SK-N-SH (cell line): ENCODE measurements at regions not wholly inside any gene's neighbourhood (a gene's known extent, or its start where the extent isn't known, plus 50 kb on each side); places are given as distances from the start of the nearest gene placed in this dataset.

Experiments
- CTCF ChIA-PET: fragments of 300-600, 350-600 bp; formaldehyde crosslinking; extraction: SDS; loops from one replicate; lab custom pipeline; 2021; lab: Yijun Ruan, JAX
- POLR2A ChIA-PET: fragments of 350-600 bp; sonication (Branson Sonifier 250); formaldehyde crosslinking; extraction: SDS; loops from one replicate; lab custom pipeline; 2020; ENCODE audit warnings: antibody characterized with exemption, inconsistent platforms; lab: Yijun Ruan, JAX
- DNase-seq: peaks from one replicate; pipeline ENCODE4 v3.0.0; 2012
- H2AFZ ChIP-seq: fragments of 200-600 bp; sonication (generic); 2 replicates; pipeline ENCODE4 v1.8.1; 2016; ENCODE audit warnings: antibody characterized with exemption, mild to moderate bottlenecking, low read depth
- H3F3A ChIP-seq: fragments of 200-600 bp; sonication (generic); replicated peaks from 2 replicates; pipeline ENCODE3; 2016; ENCODE audit warnings: antibody characterized with exemption, mild to moderate bottlenecking; ENCODE audit not compliant: insufficient read depth
- H3K27ac ChIP-seq, 2 experiments: fragments of 200-500 bp in 1 of 2; fragments of 200-600 bp in 1 of 2; sonication (Bioruptor generic) in 1 of 2; sonication (generic), shearing (Covaris generic) in 1 of 2; 2 replicates each; pipeline versions ENCODE4 v1.5.1 to v1.6.1; 2014 to 2016; ENCODE audit warnings: low read depth in 2 of 2, inconsistent platforms in 1 of 2, low read length in 1 of 2, mild to moderate bottlenecking in 1 of 2, mixed read lengths in 1 of 2
- H3K27me3 ChIP-seq: fragments of 200-600 bp; sonication (generic), shearing (Covaris generic); 2 replicates; pipeline ENCODE4 v1.6.1; 2016; ENCODE audit warnings: mixed run types; ENCODE audit not compliant: insufficient read depth
- H3K36me3 ChIP-seq, 2 experiments: fragments of 200-500 bp in 1 of 2; fragments of 200-600 bp in 1 of 2; sonication (Bioruptor generic) in 1 of 2; sonication (generic) in 1 of 2; replicated peaks in 1 of 2; 2 replicates each; pipeline versions ENCODE3 to v1.5.1; 2014 to 2016; ENCODE audit warnings: low read length in 1 of 2, mild to moderate bottlenecking in 1 of 2; ENCODE audit not compliant: insufficient read depth in 2 of 2, control insufficient read depth in 1 of 2
- H3K4me1 ChIP-seq, 2 experiments: fragments of 200-500 bp in 1 of 2; fragments of 200-600 bp in 1 of 2; sonication (Bioruptor generic) in 1 of 2; sonication (generic), shearing (Covaris generic) in 1 of 2; 2 replicates each; pipeline versions ENCODE4 v1.5.1 to v1.6.1; 2014 to 2016; ENCODE audit warnings: low read depth in 1 of 2, low read length in 1 of 2, mixed run types in 1 of 2; ENCODE audit not compliant: insufficient read depth in 2 of 2, control insufficient read depth in 1 of 2
- H3K4me2 ChIP-seq: fragments of 200-600 bp; sonication (generic), shearing (Covaris generic); 2 replicates; pipeline ENCODE4 v1.6.1; 2017; ENCODE audit warnings: mixed run types
- H3K4me3 ChIP-seq, 2 experiments: fragments of 200-500 bp in 1 of 2; fragments of 200-600 bp in 1 of 2; sonication (Bioruptor generic) in 1 of 2; sonication (generic), shearing (Covaris generic) in 1 of 2; 2 replicates each; pipeline versions ENCODE4 v1.5.1 to v1.8.1; 2014 to 2016; ENCODE audit warnings: low read depth in 2 of 2, inconsistent platforms in 1 of 2, low read length in 1 of 2, mild to moderate bottlenecking in 1 of 2, mixed read lengths in 1 of 2, moderate library complexity in 1 of 2
- H3K79me2 ChIP-seq: fragments of 200-600 bp; sonication (generic); 2 replicates; pipeline ENCODE4 v1.8.1; 2017; ENCODE audit warnings: mild to moderate bottlenecking; ENCODE audit not compliant: insufficient read depth
- H3K9ac ChIP-seq: fragments of 200-600 bp; sonication (generic); 2 replicates; pipeline ENCODE4 v1.6.1; 2017; ENCODE audit warnings: mixed run types
- H3K9me2 ChIP-seq: fragments of 200-600 bp; sonication (generic); 2 replicates; pipeline ENCODE4 v1.6.1; 2017; ENCODE audit warnings: mixed run types
- H3K9me3 ChIP-seq: fragments of 200-600 bp; sonication (generic); 2 replicates; pipeline ENCODE4 v1.6.1; 2017; ENCODE audit warnings: mixed run types, mild to moderate bottlenecking, moderate library complexity
- H4K20me1 ChIP-seq: fragments of 200-600 bp; sonication (generic); 2 replicates; pipeline ENCODE4 v1.6.1; 2017; ENCODE audit warnings: mild to moderate bottlenecking, mixed run types; ENCODE audit not compliant: insufficient read depth
- ELF1 ChIP-seq: IDR thresholded peaks from 2 replicates; pipeline ENCODE4 v1.4.0; 2012
- EZH2phosphoT487 ChIP-seq: fragments of 200-600 bp; sonication (generic); IDR thresholded peaks from 2 replicates; pipeline ENCODE4 v1.6.1; 2017; ENCODE audit warnings: low read depth, mixed run types, mild to moderate bottlenecking, antibody characterized with exemption, moderate library complexity, borderline replicate concordance
- FOXJ3 ChIP-seq: sonication (generic); formaldehyde crosslinking; IDR thresholded peaks from 2 replicates; pipeline ENCODE4 v1.5.1; 2020; ENCODE audit warnings: mild to moderate bottlenecking, missing genetic modification reagents
- GATA2 ChIP-seq: sonication (generic); formaldehyde crosslinking; IDR thresholded peaks from 2 replicates; pipeline ENCODE4 v1.5.0; 2020; ENCODE audit warnings: mild to moderate bottlenecking, missing genetic modification reagents
- IRF3 ChIP-seq: fragments of 150-350 bp; IDR thresholded peaks from 2 replicates; pipeline ENCODE4 v1.6.1; 2016; ENCODE audit warnings: mild to moderate bottlenecking, low read depth, low read length
- MAX ChIP-seq: IDR thresholded peaks from 2 replicates; pipeline ENCODE4 v1.4.0; 2012; ENCODE audit warnings: low read depth
- NFIC ChIP-seq: IDR thresholded peaks from 2 replicates; pipeline ENCODE4 v1.4.0; 2012; ENCODE audit warnings: borderline replicate concordance
- PBX3 ChIP-seq: IDR thresholded peaks from 2 replicates; pipeline ENCODE4; 2012
- RCOR1 ChIP-seq: fragments of 150-350 bp; IDR thresholded peaks from 2 replicates; pipeline ENCODE4 v1.6.1; 2017; ENCODE audit warnings: antibody characterized with exemption, low read length
- SIN3A ChIP-seq: IDR thresholded peaks from 2 replicates; pipeline ENCODE4 v1.6.1; 2012; ENCODE audit warnings: low read depth, mild to moderate bottlenecking, low read length, moderate library complexity, borderline replicate concordance
- TCF12 ChIP-seq: IDR thresholded peaks from 2 replicates; pipeline ENCODE4 v1.4.0; 2012
- USF2 ChIP-seq: fragments of 150-350 bp; IDR thresholded peaks from 2 replicates; pipeline ENCODE4 v1.6.1; 2017; ENCODE audit warnings: antibody characterized with exemption, low read length, low read depth, borderline replicate concordance
- YY1 ChIP-seq: IDR thresholded peaks from 2 replicates; pipeline ENCODE4 v1.4.0; 2012; ENCODE audit warnings: low read depth, mild to moderate bottlenecking
- ZBTB33 ChIP-seq: IDR thresholded peaks from 2 replicates; pipeline ENCODE4 v1.4.0; 2012; ENCODE audit warnings: low read depth, borderline replicate concordance
- WGBS: methylation state at CpG from one replicate; pipeline ENCODE4 v1.1.6; 2017; ENCODE audit warnings: low lambda C conversion rate; 5-methylcytosine and 5-hydroxymethylcytosine counted together

GRCh38 chr3:189404024-189404423 is 227.2 kb upstream of the TP63 start:
- H3K36me3 ChIP-seq = no peaks in the 10 kb centered on the region
- POLR2A ChIA-PET = no interaction called here
- no peaks in the 10 kb centered on the region for H3F3A ChIP-seq
- DNase-seq = no peak
- no peaks in the 10 kb centered on the region for H3K27me3 ChIP-seq
- no peaks in the 10 kb centered on the region for H3K9me3 ChIP-seq
- no peak overlapping the region for H3K9ac ChIP-seq
- CTCF ChIA-PET = no interaction called here
- no peak overlapping the region for H3K27ac ChIP-seq
- no peak overlapping the region for H3K4me3 ChIP-seq
- no peak for TF ChIP-seq ELF1
- no peaks in the 10 kb centered on the region for H3K79me2 ChIP-seq
- no peaks in the 10 kb centered on the region for H3K4me1 ChIP-seq
- H2AFZ ChIP-seq = no peak overlapping the region
- H3K4me2 ChIP-seq = no peak overlapping the region
- no peaks in the 10 kb centered on the region for H4K20me1 ChIP-seq
- no peaks in the 10 kb centered on the region for H3K9me2 ChIP-seq

GRCh38 chr3:189404797-189405484 is 226.2 kb upstream of the TP63 start:
- TF ChIP-seq MAX (no peak), ZBTB33 (no peak), TCF12 (no peak), SIN3A (no peak)
- DNase-seq = no peak
- H2AFZ ChIP-seq = no peak overlapping the region
- no peak overlapping the region for H3K4me2 ChIP-seq
- ChIA-PET POLR2A (no interaction called here), CTCF (no interaction called here)
- H3K4me3 ChIP-seq = no peak overlapping the region
- no peak overlapping the region for H3K27ac ChIP-seq
- H3K4me1 ChIP-seq = no peaks in the 10 kb centered on the region
- 13% methylated on average over 3 of the region's 3 CpGs for WGBS
- H3K9ac ChIP-seq = no peak overlapping the region
- H3K9me3 ChIP-seq = no peaks in the 10 kb centered on the region
- no peaks in the 10 kb centered on the region for H3K27me3 ChIP-seq
- H3F3A ChIP-seq = no peaks in the 10 kb centered on the region
- H3K36me3 ChIP-seq = no peaks in the 10 kb centered on the region
- H3K9me2 ChIP-seq = no peaks in the 10 kb centered on the region
- no peaks in the 10 kb centered on the region for H3K79me2 ChIP-seq
- H4K20me1 ChIP-seq = no peaks in the 10 kb centered on the region

- Histone ChIP-seq H4K20me1 (no peaks in the 10 kb centered on the region), H3K9me3 (no peaks in the 10 kb centered on the region), H3K4me1 (no peaks in the 10 kb centered on the region), H3K4me3 (no peak overlapping the region), H2AFZ (no peak overlapping the region), H3K36me3 (no peaks in the 10 kb centered on the region), H3F3A (no peaks in the 10 kb centered on the region), H3K4me2 (no peak overlapping the region), H3K27me3 (no peaks in the 10 kb centered on the region), H3K9ac (no peak overlapping the region), H3K79me2 (no peaks in the 10 kb centered on the region), H3K9me2 (no peaks in the 10 kb centered on the region), H3K27ac (no peak overlapping the region)
- POLR2A ChIA-PET = no interaction called here
- no peak for DNase-seq
- WGBS = 7% methylated on average over 1 of the region's 1 CpG
- CTCF ChIA-PET = interaction anchor here (1.2 kb wide), 1 partner anchor 89 kb away, joined by 3 read pairs; no protein-coding TSS in a partner anchor
- TF ChIP-seq TCF12 = no peak
- no peak for TF ChIP-seq GATA2
- no peak for TF ChIP-seq IRF3
- TF ChIP-seq EZH2phosphoT487 = no peak
- no peak for TF ChIP-seq NFIC
- TF ChIP-seq RCOR1 = no peak
- no peak for TF ChIP-seq FOXJ3
- no peak for TF ChIP-seq USF2
- TF ChIP-seq PBX3 = no peak
- TF ChIP-seq ZBTB33 = no peak
- no peak for TF ChIP-seq YY1
Observed at GRCh38 chr3:189406148-189406547, 225.0 kb upstream of the TP63 start.
